Endothelial cell of umbilical vein (primary cell): ENCODE measurements at regions not wholly inside any gene's neighbourhood (a gene's known extent, or its start where the extent isn't known, plus 50 kb on each side); places are given as distances from the start of the nearest gene placed in this dataset.

ENCODE experiments used
- EZH2 ChIP-seq: IDR thresholded peaks from 2 replicates; pipeline ENCODE4 v1.6.1; 2012; ENCODE audit warnings: borderline replicate concordance, low read depth, mild to moderate bottlenecking, moderate library complexity, low read length, inconsistent platforms; ENCODE audit not compliant: severe bottlenecking
- GATA2 ChIP-seq: IDR thresholded peaks from 2 replicates; pipeline ENCODE4 v1.7.0; 2011; ENCODE audit warnings: low read depth, mild to moderate bottlenecking, moderate library complexity, mixed read lengths, low read length; ENCODE audit not compliant: insufficient read length, insufficient read depth
- JUN ChIP-seq: IDR thresholded peaks from 2 replicates; pipeline ENCODE4 v1.6.1; 2011; ENCODE audit warnings: borderline replicate concordance, low read depth; ENCODE audit not compliant: insufficient read length, insufficient read depth
- POLR2A ChIP-seq: IDR thresholded peaks from 2 replicates; pipeline ENCODE4 v1.6.1; 2012; ENCODE audit warnings: low read depth, mild to moderate bottlenecking, control low read depth, low read length
- POLR2AphosphoS5 ChIP-seq: IDR thresholded peaks from 2 replicates; pipeline ENCODE4 v1.6.1; 2012; ENCODE audit warnings: low read depth, mild to moderate bottlenecking, control low read depth, low read length, moderate library complexity; ENCODE audit not compliant: insufficient read depth
- TF ChIP-seq, protein P1 (sequence below), 2 donors: IDR thresholded peaks; 1 replicate in 1 of 2; 2 replicates in 1 of 2; pipeline ENCODE4 v1.5.1; 2011; ENCODE audit warnings: low read length in 2 of 2, mild to moderate bottlenecking in 2 of 2, moderate library complexity in 2 of 2, control low read depth in 1 of 2, inconsistent platforms in 1 of 2, low read depth in 1 of 2; ENCODE audit not compliant: insufficient read depth in 1 of 2; ENCODE audit errors: extremely low read depth in 1 of 2
- TF ChIP-seq, protein P2 (sequence below): IDR thresholded peaks from 2 replicates; pipeline ENCODE4 v1.6.1; 2011; ENCODE audit not compliant: insufficient read depth, insufficient read length

DNA sequence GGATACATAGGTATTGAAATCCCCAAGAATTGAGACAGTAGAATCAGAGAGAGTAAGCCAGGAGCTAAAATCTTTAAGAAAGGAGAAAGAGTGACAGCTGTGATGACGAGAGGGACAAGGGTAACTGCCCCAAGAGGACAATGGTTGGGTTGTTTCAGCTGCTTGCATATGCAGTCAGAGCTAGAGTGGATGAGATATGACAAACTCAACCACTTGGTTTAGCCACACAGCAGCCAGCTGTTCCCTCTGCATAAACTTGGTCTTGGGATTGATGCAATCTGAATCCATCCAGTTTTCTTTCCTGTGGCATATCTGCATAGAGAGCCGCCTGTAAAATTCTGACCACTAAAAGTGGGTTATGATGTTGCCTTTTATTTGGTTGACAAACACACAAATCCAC, 100.7 kb downstream of the ZNF622 start:
- TF ChIP-seq, protein P1, sequence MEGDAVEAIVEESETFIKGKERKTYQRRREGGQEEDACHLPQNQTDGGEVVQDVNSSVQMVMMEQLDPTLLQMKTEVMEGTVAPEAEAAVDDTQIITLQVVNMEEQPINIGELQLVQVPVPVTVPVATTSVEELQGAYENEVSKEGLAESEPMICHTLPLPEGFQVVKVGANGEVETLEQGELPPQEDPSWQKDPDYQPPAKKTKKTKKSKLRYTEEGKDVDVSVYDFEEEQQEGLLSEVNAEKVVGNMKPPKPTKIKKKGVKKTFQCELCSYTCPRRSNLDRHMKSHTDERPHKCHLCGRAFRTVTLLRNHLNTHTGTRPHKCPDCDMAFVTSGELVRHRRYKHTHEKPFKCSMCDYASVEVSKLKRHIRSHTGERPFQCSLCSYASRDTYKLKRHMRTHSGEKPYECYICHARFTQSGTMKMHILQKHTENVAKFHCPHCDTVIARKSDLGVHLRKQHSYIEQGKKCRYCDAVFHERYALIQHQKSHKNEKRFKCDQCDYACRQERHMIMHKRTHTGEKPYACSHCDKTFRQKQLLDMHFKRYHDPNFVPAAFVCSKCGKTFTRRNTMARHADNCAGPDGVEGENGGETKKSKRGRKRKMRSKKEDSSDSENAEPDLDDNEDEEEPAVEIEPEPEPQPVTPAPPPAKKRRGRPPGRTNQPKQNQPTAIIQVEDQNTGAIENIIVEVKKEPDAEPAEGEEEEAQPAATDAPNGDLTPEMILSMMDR (IDR thresholded peaks at IDR 0.05; ENCODE audit: extremely low read depth in 1 of 2, insufficient read depth in 1 of 2, low read depth in 1 of 2, low read length in 2 of 2), result no peak
- TF ChIP-seq JUN (no peak), POLR2A (no peak), EZH2 (no peak), POLR2AphosphoS5 (no peak), GATA2 (no peak)
- TF ChIP-seq, protein P2, sequence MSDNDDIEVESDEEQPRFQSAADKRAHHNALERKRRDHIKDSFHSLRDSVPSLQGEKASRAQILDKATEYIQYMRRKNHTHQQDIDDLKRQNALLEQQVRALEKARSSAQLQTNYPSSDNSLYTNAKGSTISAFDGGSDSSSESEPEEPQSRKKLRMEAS, result no peak
